ENCODE measurements at regions not wholly inside any gene's neighbourhood (a gene's known extent, or its start where the extent isn't known, plus 50 kb on each side); places are given as distances from the start of the nearest gene placed in this dataset.
"Not testable (repeated sequence)": the region's sequence is repeated elsewhere in the genome, so short reads cannot be mapped to it uniquely, and the experiment has no call there.

DNA sequence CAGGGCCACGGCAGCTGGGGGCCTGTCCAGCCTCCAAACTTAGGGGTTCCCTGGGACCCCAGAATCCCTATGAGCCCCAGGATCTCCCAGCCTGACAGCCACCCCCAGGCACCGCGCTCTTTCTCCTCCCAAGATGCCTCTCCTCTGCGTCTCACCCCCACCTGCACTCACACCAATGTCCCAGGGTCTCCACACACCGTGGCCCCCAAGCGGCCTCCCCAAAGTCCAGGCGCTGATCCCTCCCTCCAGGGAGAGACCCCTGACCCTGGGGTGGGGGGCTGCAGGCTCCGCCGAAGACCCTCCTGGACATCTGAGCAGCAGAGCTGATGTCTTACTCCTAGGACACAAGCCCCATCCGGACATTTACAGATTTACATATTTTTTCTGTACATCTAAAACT, 123.2 kb upstream of the ZNF469 start:
- H3K36me3 Mint-ChIP-seq (ENCODE audit: low read depth); H3K9me3 Mint-ChIP-seq; H3K4me3 Mint-ChIP-seq; H3K27ac Mint-ChIP-seq; DNase-seq (ENCODE audit: low spot score); H3K4me1 Mint-ChIP-seq (ENCODE audit: low read depth); intact Hi-C loops (cut with micrococcal nuclease): not testable (repeated sequence)
- H3K27me3 Mint-ChIP-seq (ENCODE audit: insufficient read depth), result peaks cover 17% of the 10 kb centered on the region

DNA sequence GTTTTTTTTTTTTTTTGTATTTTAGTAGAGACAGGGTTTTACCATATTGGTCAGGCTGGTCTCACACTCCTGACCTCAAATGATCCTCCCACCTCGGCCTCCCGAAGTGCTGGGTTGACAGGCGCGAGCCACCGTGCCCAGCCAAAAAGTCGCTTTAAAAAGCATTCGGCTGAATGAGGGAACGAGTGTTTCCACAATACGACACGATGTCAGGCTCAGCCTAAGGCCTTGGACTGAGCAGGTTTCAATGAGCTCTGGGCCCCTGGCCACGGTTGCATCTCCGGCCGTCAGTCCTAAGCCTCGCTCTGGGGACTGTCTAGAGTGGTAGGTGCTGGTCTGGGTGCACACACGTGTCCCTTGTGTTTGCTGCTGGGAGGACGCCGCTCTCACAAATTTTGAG, 122.6 kb upstream of the ZNF469 start:
- H3K27ac Mint-ChIP-seq; H3K36me3 Mint-ChIP-seq (ENCODE audit: low read depth); DNase-seq (ENCODE audit: low spot score); intact Hi-C loops (cut with micrococcal nuclease); H3K4me1 Mint-ChIP-seq (ENCODE audit: low read depth); H3K4me3 Mint-ChIP-seq; H3K9me3 Mint-ChIP-seq: not testable (repeated sequence)
- H3K27me3 Mint-ChIP-seq (ENCODE audit: insufficient read depth), result peaks cover 17% of the 10 kb centered on the region

DNA sequence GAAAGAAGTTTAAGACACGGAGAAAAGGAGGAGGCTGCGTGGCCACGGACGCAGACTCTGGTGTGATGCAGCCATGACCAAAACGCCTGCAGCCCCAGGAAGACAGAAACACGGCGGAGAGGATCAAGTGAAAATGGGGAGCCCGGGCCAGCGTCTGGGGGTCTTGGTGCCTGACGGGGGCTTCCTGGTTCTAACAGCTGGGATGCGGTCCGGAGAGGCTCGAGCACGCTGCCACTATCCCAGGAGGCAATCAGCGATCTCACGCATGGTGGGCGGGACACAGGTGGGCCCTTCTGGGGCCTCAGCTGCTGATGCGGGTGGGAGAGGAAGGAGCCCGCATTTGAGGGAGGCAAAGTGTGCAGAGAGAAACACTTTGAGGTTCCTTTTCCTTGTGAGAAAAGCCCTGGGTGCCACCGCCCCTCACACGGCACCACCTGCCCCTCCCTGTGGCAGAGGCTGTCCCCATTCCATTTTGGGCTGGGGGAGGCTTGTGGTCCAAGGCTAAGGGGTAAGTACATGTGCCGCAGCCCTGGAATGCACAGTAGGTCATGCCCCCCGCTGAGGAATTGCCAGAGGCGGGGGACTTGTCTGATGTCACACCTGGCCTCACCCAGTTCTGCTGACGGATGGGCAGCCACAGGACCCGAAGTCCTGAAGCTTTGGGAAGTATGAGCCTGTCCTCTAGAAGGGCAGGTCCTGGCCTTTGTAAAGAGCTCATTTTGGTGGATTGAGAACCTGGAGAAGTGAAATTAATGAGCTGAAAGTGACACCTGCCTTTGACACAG, 121.7 kb upstream of the ZNF469 start:
- H3K27ac Mint-ChIP-seq; H3K4me3 Mint-ChIP-seq; DNase-seq (ENCODE audit: low spot score); H3K36me3 Mint-ChIP-seq (ENCODE audit: low read depth); H3K9me3 Mint-ChIP-seq; H3K4me1 Mint-ChIP-seq (ENCODE audit: low read depth); intact Hi-C loops (cut with micrococcal nuclease): not testable (repeated sequence)
- H3K27me3 Mint-ChIP-seq (ENCODE audit: insufficient read depth), result peaks cover 17% of the 10 kb centered on the region

DNA sequence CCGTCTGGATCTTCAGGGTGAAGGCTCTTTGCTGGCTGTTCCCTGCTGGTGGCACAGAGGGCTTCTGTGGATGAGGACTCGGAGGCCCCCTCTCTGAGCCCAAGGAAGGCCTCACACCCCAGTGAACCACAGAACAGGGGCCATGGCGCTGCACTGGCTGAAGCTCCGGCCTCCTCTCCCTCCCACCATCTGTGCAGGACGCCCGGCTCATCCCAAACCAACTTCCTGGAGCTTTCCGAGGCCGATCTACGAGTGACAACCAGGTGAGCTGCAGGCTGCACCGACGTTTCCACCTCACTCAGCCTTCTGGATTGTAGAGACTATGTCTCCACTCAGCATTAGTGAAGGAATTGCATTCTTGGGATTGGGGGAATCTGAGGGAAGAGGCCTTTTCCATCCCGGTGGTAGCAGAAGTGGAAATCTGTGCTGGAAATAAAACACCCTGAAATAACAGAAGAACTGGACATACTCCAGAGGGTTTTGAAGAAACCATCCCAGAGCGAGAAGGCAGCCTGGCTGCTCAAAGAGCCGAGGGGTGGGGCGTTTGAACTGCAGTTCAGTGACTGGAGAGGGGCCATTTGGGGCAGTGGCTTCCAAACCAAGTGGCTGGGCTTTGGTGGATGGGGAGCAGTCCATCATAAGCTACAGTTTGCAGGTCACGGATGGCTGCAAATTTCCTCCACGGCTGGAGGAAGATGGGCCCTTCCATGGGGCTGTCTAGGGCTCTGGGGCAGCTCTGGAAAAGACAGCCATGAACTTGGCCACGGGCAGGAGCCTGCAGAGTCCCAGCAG, 120.7 kb upstream of the ZNF469 start:
- H3K9me3 Mint-ChIP-seq; H3K27ac Mint-ChIP-seq; H3K4me1 Mint-ChIP-seq (ENCODE audit: low read depth); H3K36me3 Mint-ChIP-seq (ENCODE audit: low read depth); H3K4me3 Mint-ChIP-seq; intact Hi-C loops (cut with micrococcal nuclease); DNase-seq (ENCODE audit: low spot score): not testable (repeated sequence)
- H3K27me3 Mint-ChIP-seq (ENCODE audit: insufficient read depth), result peaks cover 17% of the 10 kb centered on the region

DNA sequence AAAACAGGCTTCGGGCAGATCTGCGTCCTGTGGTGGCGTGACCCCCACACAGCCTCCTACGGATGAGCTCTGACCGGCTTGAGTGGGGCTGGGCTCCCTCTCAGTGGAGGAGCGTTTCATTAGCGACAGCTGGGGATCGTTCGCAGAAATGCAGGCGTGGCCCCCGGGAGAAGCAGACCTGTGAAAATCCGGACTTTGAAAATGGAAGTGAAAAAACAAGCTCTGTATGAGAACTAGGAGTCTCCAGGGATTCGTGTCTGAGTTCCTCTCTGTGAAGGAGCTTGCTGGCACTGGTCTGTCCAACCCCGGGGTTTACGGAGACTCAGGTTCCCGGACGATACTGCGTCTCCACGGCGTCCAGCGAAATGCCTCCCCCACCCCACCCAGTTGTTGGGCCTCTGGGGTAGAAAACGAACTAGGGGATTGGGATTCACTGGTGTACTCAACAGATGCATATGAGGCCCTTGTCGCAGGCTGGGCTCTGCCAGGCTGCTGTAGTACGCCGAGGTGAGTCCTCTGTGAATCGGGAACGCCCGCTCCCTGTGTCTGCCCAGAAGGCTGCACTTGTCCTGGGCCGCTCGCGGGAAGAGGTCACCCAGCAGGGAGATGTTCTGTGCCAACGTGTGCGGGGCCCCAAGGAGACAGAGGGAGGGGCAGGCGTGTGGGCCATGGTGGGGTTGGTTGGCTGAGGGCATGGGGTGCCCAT, 119.7 kb upstream of the ZNF469 start:
- DNase-seq (ENCODE audit: low spot score); H3K4me3 Mint-ChIP-seq; H3K4me1 Mint-ChIP-seq (ENCODE audit: low read depth); H3K9me3 Mint-ChIP-seq; H3K27me3 Mint-ChIP-seq (ENCODE audit: insufficient read depth); H3K36me3 Mint-ChIP-seq (ENCODE audit: low read depth); H3K27ac Mint-ChIP-seq; intact Hi-C loops (cut with micrococcal nuclease): not testable (repeated sequence)

DNA sequence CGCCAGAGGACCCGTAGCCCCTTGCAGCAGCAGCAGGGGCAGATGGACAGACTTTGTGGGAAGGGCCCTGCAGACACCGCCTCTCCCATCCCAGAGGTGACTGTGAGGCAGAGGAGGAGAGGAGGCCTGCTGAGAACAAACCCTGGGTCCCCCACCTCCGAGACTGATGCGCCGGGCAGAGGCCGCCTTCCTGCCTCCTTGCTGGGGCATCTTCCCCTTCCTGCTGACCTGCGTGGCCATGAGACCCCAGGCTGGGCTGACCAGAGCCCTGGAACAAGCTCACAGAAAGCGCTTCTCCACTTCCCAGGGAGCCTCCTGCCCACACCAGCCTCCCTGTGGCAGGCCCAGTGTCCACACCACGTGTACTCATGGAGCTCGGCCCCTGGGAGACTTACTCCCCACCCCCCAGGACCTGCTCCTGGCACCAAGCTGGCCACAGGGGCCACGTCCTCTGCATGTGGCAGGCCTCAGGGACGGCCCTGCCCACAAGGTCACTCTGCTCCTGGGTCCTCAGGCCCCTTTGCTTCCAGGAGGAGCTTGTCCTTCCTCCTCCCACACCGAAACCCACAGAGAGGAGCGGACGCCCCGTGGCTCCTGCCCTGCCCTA, 119.0 kb upstream of the ZNF469 start:
- intact Hi-C loops (cut with micrococcal nuclease); H3K4me1 Mint-ChIP-seq (ENCODE audit: low read depth); H3K4me3 Mint-ChIP-seq; H3K36me3 Mint-ChIP-seq (ENCODE audit: low read depth); H3K9me3 Mint-ChIP-seq; DNase-seq (ENCODE audit: low spot score); H3K27ac Mint-ChIP-seq; H3K27me3 Mint-ChIP-seq (ENCODE audit: insufficient read depth): not testable (repeated sequence)

DNA sequence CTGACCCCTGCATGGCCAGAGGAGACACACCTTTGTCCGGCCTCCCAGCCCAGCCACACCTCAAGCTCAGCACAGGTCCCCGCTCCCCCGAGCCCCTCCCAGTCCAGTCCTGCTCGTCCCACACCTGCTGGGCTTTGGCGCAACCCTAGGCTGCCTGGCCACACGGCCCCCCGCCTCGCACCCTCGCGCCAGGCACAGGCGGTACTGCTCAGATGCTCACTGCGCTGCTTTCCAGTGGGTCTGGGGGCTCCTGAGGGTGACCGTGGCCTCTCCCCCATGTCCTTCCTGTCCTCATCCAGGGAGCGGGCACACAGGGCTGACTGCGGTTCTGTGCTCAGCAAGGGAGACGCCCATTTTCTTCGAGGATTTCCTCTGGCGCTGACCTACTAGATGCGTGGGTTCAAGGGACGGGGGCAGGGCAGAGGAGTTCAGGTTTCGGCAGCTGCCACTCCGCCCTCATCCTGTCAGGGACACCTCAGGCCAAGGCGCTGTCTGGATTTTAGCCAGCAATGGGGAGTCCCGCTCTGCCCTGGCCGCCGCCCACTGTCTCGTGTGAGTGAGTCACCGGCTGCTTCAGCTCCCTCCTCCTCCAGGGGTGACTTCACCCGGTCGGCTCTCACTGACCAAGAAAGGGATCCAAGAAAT, 118.0 kb upstream of the ZNF469 start:
- H3K27ac Mint-ChIP-seq, result peak overlapping the region; percentile 34
- H3K27me3 Mint-ChIP-seq (ENCODE audit: insufficient read depth), result peaks cover 3% of the 10 kb centered on the region
- peak; percentile 11 for DNase-seq (ENCODE audit: low spot score)
- intact Hi-C loops (cut with micrococcal nuclease), result no loop called here
- no peak overlapping the region for H3K4me3 Mint-ChIP-seq
- no peaks in the 10 kb centered on the region for H3K9me3 Mint-ChIP-seq
- no peaks in the 10 kb centered on the region for H3K36me3 Mint-ChIP-seq (ENCODE audit: low read depth)
- H3K4me1 Mint-ChIP-seq (ENCODE audit: low read depth), result no peaks in the 10 kb centered on the region

DNA sequence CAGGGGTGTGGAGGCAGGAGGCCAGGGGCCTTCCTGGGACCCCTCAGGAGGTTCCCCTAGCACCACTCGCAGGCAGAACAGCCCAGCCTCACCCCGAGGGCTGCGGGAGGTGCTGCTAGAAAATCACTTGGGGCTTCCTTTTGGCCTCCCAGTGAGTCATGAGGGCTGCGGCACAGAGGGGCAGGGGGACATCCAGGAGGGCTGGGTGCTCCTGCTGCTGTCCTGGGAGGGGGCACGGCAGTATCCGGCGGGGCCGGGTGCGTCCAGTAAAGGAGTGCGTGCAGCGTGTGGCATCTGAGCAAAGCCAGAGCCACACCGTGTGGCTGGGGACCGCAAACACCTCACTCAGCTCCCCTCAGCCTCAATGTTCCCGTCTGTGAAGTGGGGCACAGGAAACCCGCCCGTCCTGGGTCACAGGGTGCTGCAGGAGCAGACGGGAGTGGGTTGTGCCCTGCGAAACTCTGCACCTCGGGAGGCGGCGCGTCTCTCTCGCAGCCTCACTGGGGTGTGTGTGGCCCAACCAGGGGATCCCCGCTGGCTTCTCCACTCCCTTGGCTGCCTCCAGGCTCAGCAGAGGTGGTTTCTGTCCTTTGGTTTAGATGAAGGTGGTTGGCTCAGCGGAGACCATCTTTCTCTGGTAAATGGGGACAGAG, 117.3 kb upstream of the ZNF469 start:
- H3K27ac Mint-ChIP-seq; DNase-seq (ENCODE audit: low spot score); H3K36me3 Mint-ChIP-seq (ENCODE audit: low read depth); H3K4me1 Mint-ChIP-seq (ENCODE audit: low read depth); H3K27me3 Mint-ChIP-seq (ENCODE audit: insufficient read depth); H3K4me3 Mint-ChIP-seq; H3K9me3 Mint-ChIP-seq; intact Hi-C loops (cut with micrococcal nuclease): not testable (repeated sequence)

DNA sequence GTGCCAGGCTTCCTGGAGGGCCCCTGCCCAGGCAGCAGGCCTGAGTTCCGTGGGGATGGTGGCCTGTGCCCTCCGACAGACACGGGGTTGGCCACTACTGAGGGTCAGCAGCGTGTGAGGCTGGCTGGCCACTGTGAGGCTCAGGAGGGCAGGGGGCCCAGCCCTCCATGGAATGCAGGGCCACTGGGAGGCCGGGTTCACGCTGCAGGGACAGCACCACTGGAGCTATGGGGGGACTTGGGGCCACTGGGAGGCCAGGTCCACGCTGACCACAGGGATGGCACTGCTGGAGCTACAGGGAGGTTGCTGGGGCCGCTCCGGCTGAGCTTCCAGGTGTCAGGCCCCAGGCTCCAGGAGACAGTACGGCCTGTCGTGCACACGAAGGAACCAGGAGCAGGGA, 116.7 kb upstream of the ZNF469 start:
- H3K4me1 Mint-ChIP-seq (ENCODE audit: low read depth); intact Hi-C loops (cut with micrococcal nuclease); H3K27ac Mint-ChIP-seq; H3K4me3 Mint-ChIP-seq; H3K36me3 Mint-ChIP-seq (ENCODE audit: low read depth); H3K27me3 Mint-ChIP-seq (ENCODE audit: insufficient read depth); DNase-seq (ENCODE audit: low spot score); H3K9me3 Mint-ChIP-seq: not testable (repeated sequence)

DNA sequence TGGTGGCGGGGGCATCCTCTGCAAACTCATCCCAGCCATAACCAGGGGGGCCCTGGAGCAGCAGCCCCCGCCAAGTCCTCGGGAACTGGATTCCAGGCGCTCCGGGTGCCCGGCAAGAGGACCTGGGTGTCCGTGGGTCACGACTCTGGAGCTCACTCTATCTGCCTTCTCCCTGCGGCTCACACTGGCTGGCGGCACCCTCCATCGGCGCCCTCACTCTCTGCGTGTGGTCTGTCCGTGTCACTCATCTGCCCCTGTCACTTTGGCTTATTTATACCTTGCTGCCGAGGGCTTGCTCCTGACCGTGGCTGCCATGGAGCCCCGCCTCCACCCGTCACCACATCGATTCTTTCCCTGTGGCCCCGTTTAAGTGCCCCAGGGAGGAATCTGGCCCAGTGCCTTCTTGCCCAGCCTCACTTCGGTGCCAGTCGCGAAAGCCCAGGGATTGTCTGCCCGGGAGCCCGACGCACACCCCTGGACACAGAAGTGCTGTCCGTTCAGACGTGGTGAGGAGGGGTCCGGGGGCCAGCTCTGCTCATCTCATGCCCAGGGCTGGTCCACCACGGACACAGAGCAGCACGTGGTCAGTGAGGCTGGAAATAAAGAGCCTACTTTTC, 115.7 kb upstream of the ZNF469 start:
- H3K4me1 Mint-ChIP-seq (ENCODE audit: low read depth); DNase-seq (ENCODE audit: low spot score); intact Hi-C loops (cut with micrococcal nuclease); H3K36me3 Mint-ChIP-seq (ENCODE audit: low read depth); H3K9me3 Mint-ChIP-seq; H3K27me3 Mint-ChIP-seq (ENCODE audit: insufficient read depth); H3K4me3 Mint-ChIP-seq; H3K27ac Mint-ChIP-seq: not testable (repeated sequence)

DNA sequence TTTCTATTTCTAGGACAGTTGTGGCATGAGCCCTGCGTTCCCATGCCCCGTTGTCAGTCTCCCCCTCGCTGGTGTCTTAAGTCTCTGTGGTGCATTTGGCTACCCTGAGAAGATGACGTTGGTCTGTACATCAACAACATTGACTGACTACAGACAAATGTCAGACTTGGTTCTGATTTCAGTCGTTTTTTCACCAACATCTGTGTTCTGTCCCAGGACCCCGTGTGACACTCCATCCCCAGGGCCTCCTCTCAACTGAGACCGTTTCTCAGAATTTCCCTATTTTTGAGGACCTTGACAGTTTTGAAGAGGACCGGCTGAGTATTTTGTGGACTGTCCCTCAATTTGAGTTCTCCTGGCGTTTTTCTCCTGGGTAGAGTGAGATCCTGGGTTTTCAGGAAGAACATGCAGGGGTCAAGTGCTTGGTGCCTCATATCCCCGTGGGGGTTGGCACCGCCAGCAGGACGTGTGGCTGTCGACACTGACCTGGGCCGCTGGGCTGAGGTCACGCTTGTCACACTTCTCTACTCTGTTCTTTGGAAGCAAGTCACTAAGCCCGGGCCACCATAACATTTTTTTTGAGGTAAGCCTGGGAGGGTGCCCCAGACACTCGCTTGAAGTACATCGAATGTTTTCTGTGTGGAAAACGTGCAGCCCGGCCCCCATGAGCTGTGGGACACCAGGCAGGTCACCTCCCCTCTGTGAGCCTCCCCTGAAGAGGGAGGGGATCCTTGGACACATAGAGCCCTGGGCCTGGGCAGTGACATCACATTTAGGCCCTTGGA, 114.4 kb upstream of the ZNF469 start:
- H3K9me3 Mint-ChIP-seq; H3K27ac Mint-ChIP-seq; H3K4me1 Mint-ChIP-seq (ENCODE audit: low read depth); DNase-seq (ENCODE audit: low spot score); H3K4me3 Mint-ChIP-seq; H3K36me3 Mint-ChIP-seq (ENCODE audit: low read depth); intact Hi-C loops (cut with micrococcal nuclease); H3K27me3 Mint-ChIP-seq (ENCODE audit: insufficient read depth): not testable (repeated sequence)

Data from activated T-helper 1 cell treated with anti-CD3 and anti-CD28 coated beads, Interleukin-12 subunit alpha, Interleukin-12 subunit beta, Interleukin-2, Interleukin-4 antibody, amounts not matched to agents 30 ng/mL and 10 ng/mL and 1 ng/mL, durations not matched to agents 14 hours and 24 hours and 36 hours (primary cell).